Pancreas (tissue), 10 donors: ENCODE measurements at regions not wholly inside any gene's neighbourhood (a gene's known extent, or its start where the extent isn't known, plus 50 kb on each side); places are given as distances from the start of the nearest gene placed in this dataset.
"Not testable (repeated sequence)": the region's sequence is repeated elsewhere in the genome, so short reads cannot be mapped to it uniquely, and the experiment has no call there.

ENCODE experiments used
- ATAC-seq, 4 donors: fragments of 200-7000 bp; cut with Tn5 transposase; one replicate each; pipeline versions ENCODE4 v1.8.0 to v1.9.1; 2020; ENCODE audit warnings: mild to moderate bottlenecking in 4 of 4, moderate library complexity in 4 of 4
- DNase-seq, 6 donors: peaks; one replicate each; pipeline ENCODE4 v3.0.0-alpha.2; 2020
- FAIRE-seq: peaks from 2 replicates; lab custom pipeline; 2012; peaks lifted over from hg19 to GRCh38; lab: Jason Lieb, UNC
- H3K27ac ChIP-seq, 4 donors: fragments of 200-600 bp; sonication (generic); 1 replicate in 3 of 4; 2 replicates in 1 of 4; pipeline versions ENCODE4 v1.5.0 to v1.8.0; 2020
- H3K27me3 ChIP-seq, 4 donors: fragments of 200-600 bp; one replicate each; pipeline ENCODE4 v1.8.0; 2021
- H3K36me3 ChIP-seq, 3 donors: fragments of 200-600 bp; sonication (generic) in 1 of 3; one replicate each; pipeline versions ENCODE4 v1.5.0 to v1.8.0; 2020 to 2021
- H3K4me1 ChIP-seq, 3 donors: fragments of 200-600 bp; one replicate each; pipeline ENCODE4 v1.8.0; 2021
- H3K4me3 ChIP-seq, 4 donors: fragments of 200-600 bp; sonication (generic) in 2 of 4; one replicate each; pipeline versions ENCODE4 v1.5.0 to v1.8.0; 2020 to 2021
- H3K9me3 ChIP-seq, 4 donors: fragments of 200-600 bp; one replicate each; pipeline ENCODE4 v1.8.0; 2021
- CTCF ChIP-seq, 4 donors: fragments of 200-600 bp; sonication (generic) in 3 of 4; IDR thresholded peaks; one replicate each; pipeline versions ENCODE4 v1.5.0 to v1.8.0; 2021; ENCODE audit warnings: antibody characterized with exemption in 4 of 4
- WGBS, 2 donors: extraction: QIAGEN DNeasy Blood & Tissue Kit; methylation state at CpG; one replicate each; pipeline ENCODE4 v1.1.7; 2013; 5-methylcytosine and 5-hydroxymethylcytosine counted together
- intact Hi-C, 3 donors: fragments of 100-400 bp; cut with DNase I; formaldehyde crosslinking; loops; one replicate each; pipeline versions ENCODE4 v1.11.1 to v1.14.2; 2022
- donor health status: healthy with polysubstance abuse.
- donor health status: DM: no; HTN: no; CAD: no; lungs with moderate emphysema.
- donor health status: DM: no; HTN: no; CAD: no.
- donor health status: control.
- donor health status: control.
- donor health status: Bipolar disorder and iron deficiency.
- donor health status: DM: yes; HTN: yes; CAD: no.
- donor health status: DM: no; HTN: no; CAD: no.
- donor health status: DM: no; HTN: no; CAD: no.
- donor health status: DM: yes; HTN: yes; CAD: no.

DNA sequence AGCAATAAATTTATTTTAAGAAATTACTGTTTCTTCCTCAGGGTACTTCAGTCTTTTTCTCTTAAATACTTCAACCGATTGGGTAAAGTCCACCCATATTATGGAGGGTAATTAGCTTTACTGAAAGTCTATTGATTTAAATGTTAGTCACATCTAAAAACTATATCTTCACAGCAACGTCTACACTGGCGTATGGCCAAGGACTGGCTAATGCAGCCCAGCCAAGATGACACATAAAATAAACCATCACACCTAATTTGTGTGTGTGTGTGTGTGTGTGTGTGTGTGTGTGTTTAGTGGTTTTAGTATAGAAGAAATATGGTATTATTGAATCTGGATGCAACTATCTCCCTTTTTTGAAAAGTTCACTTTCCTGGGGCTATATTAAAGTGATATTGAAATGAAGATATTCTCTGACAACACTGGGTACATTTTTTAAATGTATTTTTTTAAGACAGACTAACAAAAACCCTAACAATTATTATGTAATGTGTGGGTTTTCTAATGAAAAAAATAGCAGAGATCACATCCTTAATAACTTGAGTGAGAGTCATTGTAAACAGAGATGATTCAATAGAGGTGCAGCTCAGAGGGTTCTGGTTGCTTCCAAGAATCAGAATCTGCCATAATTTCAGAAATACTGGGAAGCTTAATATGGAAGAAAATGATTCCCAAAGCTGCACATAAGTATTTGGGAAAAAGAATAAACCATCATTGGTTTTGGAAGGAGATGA lies 584.2 kb upstream of the MBL2 start:
- Histone ChIP-seq H3K9me3 (no peaks in the 10 kb centered on the region), H3K4me1 (no peaks in the 10 kb centered on the region), H3K36me3 (no peaks in the 10 kb centered on the region), H3K27ac (no peak overlapping the region), H3K4me3 (no peak overlapping the region), H3K27me3 (no peaks in the 10 kb centered on the region)
- intact Hi-C loops, result no loop called here
- ATAC-seq (no peak), DNase-seq (no peak), FAIRE-seq (no peak)
- no peak for TF ChIP-seq CTCF (IDR thresholded peaks at IDR 0.05)
- 39 to 52% methylated on average over 3 of the region's 3 CpGs for WGBS, 2 donors

DNA sequence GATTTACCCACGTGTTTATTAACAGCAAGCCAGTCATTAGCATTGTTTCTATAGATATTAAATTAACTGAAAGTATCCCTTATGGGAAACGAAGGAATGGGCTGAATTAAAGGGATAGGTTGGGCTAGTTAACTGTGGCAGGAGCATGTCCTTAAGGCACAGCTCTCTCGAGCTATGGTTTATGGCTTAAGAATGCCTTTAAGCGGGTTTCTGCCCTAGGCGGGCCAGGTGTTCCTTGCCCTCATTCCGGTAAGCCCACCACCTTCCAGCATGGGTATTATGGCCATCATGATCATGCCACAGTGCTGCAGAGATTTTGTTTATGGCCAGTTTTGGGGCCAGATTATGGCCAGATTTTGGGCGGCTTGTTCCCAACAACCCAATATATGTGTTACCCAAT lies 569.9 kb upstream of the MBL2 start:
- 74 to 82% methylated on average over 7 of the region's 7 CpGs for WGBS, 2 donors
- FAIRE-seq, intact Hi-C loops, H3K9me3 ChIP-seq, H3K36me3 ChIP-seq, H3K4me3 ChIP-seq, H3K27ac ChIP-seq, H3K27me3 ChIP-seq, H3K4me1 ChIP-seq, DNase-seq, ATAC-seq: not testable (repeated sequence)

- WGBS, 2 donors, result 47 to 50% methylated on average over 2 of the region's 2 CpGs
- DNase-seq, H3K9me3 ChIP-seq, H3K4me1 ChIP-seq, H3K27ac ChIP-seq, FAIRE-seq, H3K4me3 ChIP-seq, intact Hi-C loops, ATAC-seq, H3K36me3 ChIP-seq, H3K27me3 ChIP-seq: not testable (repeated sequence)
Measured at GRCh38 chr10:53338199-53338598, 565.6 kb upstream of the MBL2 start.

- H3K9me3 ChIP-seq, H3K4me3 ChIP-seq, H3K4me1 ChIP-seq, H3K27me3 ChIP-seq, H3K27ac ChIP-seq, H3K36me3 ChIP-seq, FAIRE-seq, ATAC-seq, intact Hi-C loops, DNase-seq: not testable (repeated sequence)
- WGBS, 2 donors, result 84 to 85% methylated on average over 6 of the region's 6 CpGs
Measured at GRCh38 chr10:53335803-53336422, 563.3 kb upstream of the MBL2 start.

GRCh38 chr10:53331460-53331859 lies 558.9 kb upstream of the MBL2 start:
- H3K4me3 ChIP-seq, result no peak overlapping the region
- no peaks in the 10 kb centered on the region for H3K4me1 ChIP-seq
- no peak for DNase-seq
- H3K27ac ChIP-seq, result no peak overlapping the region
- TF ChIP-seq CTCF (IDR thresholded peaks at IDR 0.05), result no peak
- intact Hi-C loops, result no loop called here
- no peaks in the 10 kb centered on the region for H3K36me3 ChIP-seq
- no peak for ATAC-seq
- no peak for FAIRE-seq
- no peaks in the 10 kb centered on the region for H3K27me3 ChIP-seq
- no peaks in the 10 kb centered on the region for H3K9me3 ChIP-seq

DNA sequence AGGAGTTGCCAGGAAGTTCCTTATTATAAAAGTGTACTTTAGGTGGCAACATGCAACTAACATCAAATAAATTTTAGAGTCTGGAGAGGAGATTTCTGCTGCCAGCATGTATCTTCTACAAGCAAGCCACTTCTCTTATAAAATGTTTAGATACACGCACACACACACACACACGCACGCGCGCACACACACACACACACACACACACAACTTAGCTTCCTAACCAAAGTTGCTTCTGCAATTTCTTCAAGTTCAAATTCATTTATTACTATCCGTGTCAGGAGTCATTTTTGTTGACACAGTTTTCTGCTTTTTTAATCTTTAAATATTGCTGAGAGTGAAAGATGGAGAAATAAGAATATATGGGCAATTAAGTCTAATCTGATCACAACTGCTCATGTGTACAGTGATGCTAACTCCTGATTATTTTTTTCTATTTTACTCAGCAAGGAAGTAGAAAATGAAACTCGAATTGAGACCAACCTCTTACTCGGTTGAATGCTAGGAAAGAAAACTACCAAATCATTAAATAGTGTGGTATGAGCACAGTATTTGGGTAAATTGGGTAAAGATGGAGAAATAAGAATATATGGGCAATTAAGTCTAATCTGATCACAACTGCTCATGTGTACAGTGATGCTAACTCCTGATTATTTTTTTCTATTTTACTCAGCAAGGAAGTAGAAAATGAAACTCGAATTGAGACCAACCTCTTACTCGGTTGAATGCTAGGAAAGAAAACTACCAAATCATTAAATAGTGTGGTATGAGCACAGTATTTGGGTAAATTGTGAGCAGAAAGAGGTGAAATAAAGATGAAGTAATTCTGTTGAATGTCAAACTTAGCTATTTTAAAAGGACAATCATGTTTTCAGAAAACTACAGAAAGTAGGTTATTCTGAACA lies 554.1 kb upstream of the MBL2 start:
- H3K36me3 ChIP-seq, H3K27me3 ChIP-seq, H3K27ac ChIP-seq, FAIRE-seq, H3K4me3 ChIP-seq, H3K4me1 ChIP-seq, intact Hi-C loops, DNase-seq, ATAC-seq, H3K9me3 ChIP-seq: not testable (repeated sequence)
- WGBS, 2 donors, result 47 to 70% methylated on average over 8 of the region's 10 CpGs
